Type B pancreatic cell (in vitro differentiated cells): ENCODE measurements at regions not wholly inside any gene's neighbourhood (a gene's known extent, or its start where the extent isn't known, plus 50 kb on each side); places are given as distances from the start of the nearest gene placed in this dataset.

Experiments used
- DNase-seq: peaks from one replicate; pipeline ENCODE4 v3.0.0; 2021; ENCODE audit warnings: mixed read lengths; ENCODE audit not compliant: unreplicated experiment; ENCODE audit errors: extremely low spot score
- H3K27ac Mint-ChIP-seq: 2 replicates; pipeline ENCODE4 v1.8.0; 2021; ENCODE audit warnings: mild to moderate bottlenecking, mixed read lengths
- H3K27me3 Mint-ChIP-seq: 2 replicates; pipeline ENCODE4 v1.8.0; 2021; ENCODE audit warnings: mixed read lengths
- H3K36me3 Mint-ChIP-seq: 2 replicates; pipeline ENCODE4 v1.8.0; 2021; ENCODE audit warnings: mixed read lengths
- H3K4me1 Mint-ChIP-seq: one replicate; pipeline ENCODE4 v1.8.0; 2021; ENCODE audit warnings: mixed read lengths; ENCODE audit not compliant: unreplicated experiment
- H3K4me3 Mint-ChIP-seq: 2 replicates; pipeline ENCODE4 v1.8.0; 2021; ENCODE audit warnings: mild to moderate bottlenecking, mixed read lengths
- H3K9me3 Mint-ChIP-seq: 2 replicates; pipeline ENCODE4 v1.8.0; 2021; ENCODE audit warnings: mixed read lengths
- CTCF ChIP-seq: fragments of 200-600 bp; sonication (generic); conservative IDR thresholded peaks from 2 replicates; pipeline ENCODE4 v1.5.0; 2021; ENCODE audit warnings: antibody characterized with exemption, mild to moderate bottlenecking

- Mint-ChIP-seq H3K36me3 (no peaks in the 10 kb centered on the region), H3K9me3 (no peaks in the 10 kb centered on the region), H3K4me3 (no peak overlapping the region), H3K27ac (no peak overlapping the region), H3K27me3 (no peaks in the 10 kb centered on the region), H3K4me1 (no peaks in the 10 kb centered on the region)
- no peak for DNase-seq
- TF ChIP-seq CTCF = no peak
Observed at GRCh38 chr2:142756430-142756829, 121.0 kb upstream of the KYNU start.

- Mint-ChIP-seq H3K27ac (no peak overlapping the region), H3K36me3 (no peaks in the 10 kb centered on the region), H3K9me3 (no peaks in the 10 kb centered on the region), H3K4me3 (no peak overlapping the region), H3K4me1 (no peaks in the 10 kb centered on the region), H3K27me3 (no peaks in the 10 kb centered on the region)
- TF ChIP-seq CTCF = no peak
- DNase-seq = no peak
Observed at GRCh38 chr2:142755191-142755590, 122.3 kb upstream of the KYNU start.

GRCh38 chr2:142754182-142754581 lies 123.3 kb upstream of the KYNU start:
- H3K4me1 Mint-ChIP-seq = no peaks in the 10 kb centered on the region
- no peaks in the 10 kb centered on the region for H3K27me3 Mint-ChIP-seq
- H3K27ac Mint-ChIP-seq = no peak overlapping the region

GRCh38 chr2:142750858-142751257 lies 126.6 kb upstream of the KYNU start:
- H3K27me3 Mint-ChIP-seq = no peaks in the 10 kb centered on the region
- no peak for DNase-seq
- no peak overlapping the region for H3K4me3 Mint-ChIP-seq
- no peak overlapping the region for H3K27ac Mint-ChIP-seq
- no peaks in the 10 kb centered on the region for H3K36me3 Mint-ChIP-seq
- no peaks in the 10 kb centered on the region for H3K9me3 Mint-ChIP-seq
- H3K4me1 Mint-ChIP-seq = no peaks in the 10 kb centered on the region
- TF ChIP-seq CTCF = no peak

More at GRCh38 chr2:142754182-142754581, 123.3 kb upstream of the KYNU start:
- no peak overlapping the region for H3K4me3 Mint-ChIP-seq
- DNase-seq = no peak
- H3K9me3 Mint-ChIP-seq = no peaks in the 10 kb centered on the region
- no peaks in the 10 kb centered on the region for H3K36me3 Mint-ChIP-seq
- TF ChIP-seq CTCF = no peak

GRCh38 chr2:142748559-142749099 lies 128.8 kb upstream of the KYNU start:
- Mint-ChIP-seq H3K4me1 (no peaks in the 10 kb centered on the region), H3K27ac (no peak overlapping the region), H3K27me3 (no peaks in the 10 kb centered on the region), H3K36me3 (no peaks in the 10 kb centered on the region), H3K9me3 (no peaks in the 10 kb centered on the region), H3K4me3 (no peak overlapping the region)
- DNase-seq = no peak
- TF ChIP-seq CTCF = no peak

GRCh38 chr2:142745691-142746090 lies 131.8 kb upstream of the KYNU start:
- Mint-ChIP-seq H3K4me3 (no peak overlapping the region), H3K36me3 (no peaks in the 10 kb centered on the region), H3K27me3 (no peaks in the 10 kb centered on the region), H3K27ac (no peak overlapping the region), H3K4me1 (no peaks in the 10 kb centered on the region), H3K9me3 (no peaks in the 10 kb centered on the region)
- no peak for DNase-seq
- TF ChIP-seq CTCF = no peak
